ENCODE measurements at regions not wholly inside any gene's neighbourhood (a gene's known extent, or its start where the extent isn't known, plus 50 kb on each side); places are given as distances from the start of the nearest gene placed in this dataset.

DNA sequence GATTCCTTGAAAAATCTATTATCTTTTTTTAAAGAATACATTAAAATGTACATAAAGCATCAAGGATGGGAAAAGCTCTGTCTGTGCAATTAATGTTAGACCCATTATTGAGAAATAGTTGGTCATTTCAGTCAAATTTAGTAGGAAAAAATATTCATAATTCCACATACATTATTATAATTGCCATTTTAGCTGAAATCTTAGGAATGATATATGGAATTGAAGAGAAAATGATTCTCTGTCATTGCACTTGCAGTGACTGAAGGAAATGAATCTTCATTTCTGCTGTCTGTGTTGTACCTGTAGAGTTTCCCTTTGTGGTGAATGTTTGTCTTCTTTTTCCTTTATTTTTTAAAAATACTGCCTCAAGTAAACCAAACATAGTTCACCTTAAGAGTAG, 473.9 kb downstream of the C3orf38 start:
- intact Hi-C loops (cut with DNase I) = no loop called here

DNA sequence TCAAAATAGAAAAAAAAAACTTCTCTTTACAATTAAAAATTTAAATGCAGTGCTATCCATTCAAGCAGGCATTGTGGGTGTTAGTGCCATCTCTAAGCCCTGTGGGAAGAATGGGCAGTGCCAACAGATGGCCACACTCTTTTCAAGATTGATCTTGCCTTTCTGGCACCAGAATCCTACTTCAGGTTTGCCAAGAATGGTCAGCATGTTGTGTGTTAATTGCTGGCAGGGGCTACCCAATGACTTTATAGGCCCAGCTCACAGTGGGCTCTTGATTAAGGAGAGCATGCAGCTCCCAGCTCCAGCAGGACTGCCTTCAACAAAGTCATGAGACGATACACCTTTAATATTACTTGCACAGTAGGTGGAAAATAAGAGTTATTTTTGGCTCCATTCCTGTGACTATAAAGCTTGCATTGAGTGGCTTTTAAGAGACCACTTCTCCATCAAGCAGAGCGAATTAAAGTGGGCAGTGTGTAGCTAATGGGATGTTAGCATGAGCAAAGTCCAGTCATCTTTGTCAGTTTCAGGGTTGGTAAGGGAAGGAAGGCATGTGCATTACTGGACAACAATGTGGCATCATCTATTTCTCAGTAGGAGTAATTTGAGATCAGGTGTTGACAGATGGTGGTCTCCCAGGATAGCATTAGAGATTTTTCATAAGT, 476.8 kb downstream of the C3orf38 start:
- no peak overlapping the region for H3K4me3 ChIP-seq
- H3K9me3 ChIP-seq = no peaks in the 10 kb centered on the region
- no peak for ATAC-seq
- H3K36me3 ChIP-seq = no peaks in the 10 kb centered on the region
- H3K27me3 ChIP-seq (ENCODE audit: low read depth) = no peaks in the 10 kb centered on the region
- no peak for DNase-seq
- intact Hi-C loops (cut with DNase I) = no loop called here
- no peak overlapping the region for H3K27ac ChIP-seq
- no peak for TF ChIP-seq CTCF (IDR thresholded peaks at IDR 0.05)
- no peaks in the 10 kb centered on the region for H3K4me1 ChIP-seq

More for the DNA sequence above, 473.9 kb downstream of the C3orf38 start:
- no peaks in the 10 kb centered on the region for H3K9me3 ChIP-seq
- H3K27me3 ChIP-seq (ENCODE audit: low read depth) = no peaks in the 10 kb centered on the region
- no peak for ATAC-seq
- no peak overlapping the region for H3K4me3 ChIP-seq
- no peak overlapping the region for H3K27ac ChIP-seq
- TF ChIP-seq CTCF (IDR thresholded peaks at IDR 0.05) = no peak
- no peaks in the 10 kb centered on the region for H3K4me1 ChIP-seq
- no peak for DNase-seq
- H3K36me3 ChIP-seq = no peaks in the 10 kb centered on the region

DNA sequence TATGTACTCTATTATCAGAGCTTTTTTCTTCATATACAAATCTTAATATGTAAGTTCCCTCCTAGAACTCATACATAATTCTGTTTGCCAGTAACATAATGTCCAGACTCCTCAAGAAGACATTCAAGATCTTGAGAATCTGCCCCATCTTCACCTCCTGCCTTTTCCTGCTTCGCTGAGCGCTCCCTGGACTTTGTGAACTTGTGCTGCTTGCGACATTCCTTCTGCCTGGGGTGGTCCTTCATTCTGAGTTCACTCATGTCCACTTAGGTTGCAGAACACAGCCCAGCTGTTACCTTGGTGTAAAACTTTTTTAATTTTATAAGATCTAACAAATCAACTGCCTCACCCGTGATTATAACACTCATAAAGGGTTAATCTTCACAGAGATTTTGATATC, 478.5 kb upstream of the EPHA3 start:
- DNase-seq (no peak), ATAC-seq (no peak)
- Histone ChIP-seq H3K27me3 (ENCODE audit: low read depth) (no peaks in the 10 kb centered on the region), H3K36me3 (no peaks in the 10 kb centered on the region), H3K4me3 (no peak overlapping the region), H3K27ac (no peak overlapping the region), H3K9me3 (no peaks in the 10 kb centered on the region), H3K4me1 (no peaks in the 10 kb centered on the region)
- no peak for TF ChIP-seq CTCF (IDR thresholded peaks at IDR 0.05)
- intact Hi-C loops (cut with DNase I) = no loop called here

GRCh38 chr3:88632226-88632625, 475.2 kb upstream of the EPHA3 start:
- DNase-seq (no peak), ATAC-seq (no peak)
- Histone ChIP-seq H3K4me3 (no peak overlapping the region), H3K27ac (no peak overlapping the region), H3K27me3 (ENCODE audit: low read depth) (no peaks in the 10 kb centered on the region), H3K9me3 (no peaks in the 10 kb centered on the region), H3K4me1 (no peaks in the 10 kb centered on the region), H3K36me3 (no peaks in the 10 kb centered on the region)
- TF ChIP-seq CTCF (IDR thresholded peaks at IDR 0.05) = no peak
- intact Hi-C loops (cut with DNase I) = no loop called here

DNA sequence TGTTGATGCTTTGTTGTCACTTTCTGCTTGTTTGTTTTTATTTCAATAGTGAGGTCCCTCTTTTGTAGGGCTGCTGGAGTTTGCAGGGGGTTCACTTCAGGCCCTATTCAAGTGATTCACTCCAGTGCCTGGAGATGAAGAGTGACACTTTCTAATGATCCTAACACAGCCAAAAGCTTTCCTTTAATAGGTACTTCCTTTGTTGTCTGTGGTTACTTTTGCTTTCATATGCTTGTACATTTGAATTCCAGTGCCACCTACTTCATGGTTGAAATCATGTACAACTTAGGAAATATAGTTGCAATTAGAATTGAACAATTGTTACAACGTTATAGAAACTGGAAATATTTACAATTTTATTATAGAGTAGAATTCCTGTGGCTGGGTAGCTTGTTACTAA, 466.8 kb upstream of the EPHA3 start:
- Histone ChIP-seq H3K36me3 (no peaks in the 10 kb centered on the region), H3K27me3 (ENCODE audit: low read depth) (no peaks in the 10 kb centered on the region), H3K4me3 (no peak overlapping the region), H3K9me3 (no peaks in the 10 kb centered on the region), H3K27ac (no peak overlapping the region), H3K4me1 (no peaks in the 10 kb centered on the region)
- no peak for TF ChIP-seq CTCF (IDR thresholded peaks at IDR 0.05)
- intact Hi-C loops (cut with DNase I) = no loop called here
- ATAC-seq (no peak), DNase-seq (no peak)

Data from lower lobe of right lung (tissue), 2 donors.